Mucosa of rectum (tissue), 2 donors: ENCODE measurements at regions not wholly inside any gene's neighbourhood (a gene's known extent, or its start where the extent isn't known, plus 50 kb on each side); places are given as distances from the start of the nearest gene placed in this dataset.

Experiments
- H3K27ac ChIP-seq, 2 donors: one replicate each; pipeline ENCODE4 v1.7.0; 2013; ENCODE audit warnings: inconsistent platforms in 2 of 2, low read depth in 2 of 2, low read length in 2 of 2
- H3K27me3 ChIP-seq, 2 donors: one replicate each; pipeline ENCODE4 v1.7.0; 2013; ENCODE audit warnings: low read length in 2 of 2; ENCODE audit not compliant: control insufficient read depth in 2 of 2, insufficient read depth in 2 of 2
- H3K36me3 ChIP-seq, 2 donors: one replicate each; pipeline ENCODE4 v1.7.0; 2013; ENCODE audit warnings: low read length in 2 of 2; ENCODE audit not compliant: control insufficient read depth in 2 of 2, insufficient read depth in 2 of 2
- H3K4me1 ChIP-seq, 2 donors: one replicate each; pipeline ENCODE4 v1.7.0; 2013; ENCODE audit warnings: low read length in 2 of 2, mild to moderate bottlenecking in 1 of 2; ENCODE audit not compliant: control insufficient read depth in 2 of 2, insufficient read depth in 2 of 2
- H3K4me3 ChIP-seq, 2 donors: one replicate each; pipeline ENCODE4 v1.7.0; 2013; ENCODE audit warnings: low read length in 2 of 2
- H3K9ac ChIP-seq, 2 donors: one replicate each; pipeline ENCODE4 v1.7.0; 2013; ENCODE audit warnings: low read length in 2 of 2, low read depth in 1 of 2, mild to moderate bottlenecking in 1 of 2
- H3K9me3 ChIP-seq, 2 donors: one replicate each; pipeline ENCODE4 v1.7.0; 2013; ENCODE audit warnings: low read length in 2 of 2; ENCODE audit not compliant: control insufficient read depth in 2 of 2
- donor health status: healthy.
- donor health status: Normal muscosa, but diverticular disease.

GRCh38 chr17:77327566-77328464 is 187.0 kb downstream of the SEC14L1 start:
- Histone ChIP-seq H3K9me3 (no peaks in the 10 kb centered on the region), H3K27me3 (no peaks in the 10 kb centered on the region), H3K27ac (peak overlapping the region; percentile 11 to 43), H3K4me3 (no peak overlapping the region), H3K9ac (no peak overlapping the region), H3K4me1 (peaks cover 47 to 66% of the 10 kb centered on the region in 2 donors), H3K36me3 (no peaks in the 10 kb centered on the region)

- Histone ChIP-seq H3K27ac (no peak overlapping the region), H3K4me3 (no peak overlapping the region), H3K9ac (no peak overlapping the region), H3K36me3 (no peaks in the 10 kb centered on the region), H3K27me3 (no peaks in the 10 kb centered on the region), H3K4me1 (peaks cover 36 to 53% of the 10 kb centered on the region in 2 donors), H3K9me3 (no peaks in the 10 kb centered on the region)
Measured at GRCh38 chr17:77328823-77329740, 188.3 kb downstream of the SEC14L1 start.

DNA sequence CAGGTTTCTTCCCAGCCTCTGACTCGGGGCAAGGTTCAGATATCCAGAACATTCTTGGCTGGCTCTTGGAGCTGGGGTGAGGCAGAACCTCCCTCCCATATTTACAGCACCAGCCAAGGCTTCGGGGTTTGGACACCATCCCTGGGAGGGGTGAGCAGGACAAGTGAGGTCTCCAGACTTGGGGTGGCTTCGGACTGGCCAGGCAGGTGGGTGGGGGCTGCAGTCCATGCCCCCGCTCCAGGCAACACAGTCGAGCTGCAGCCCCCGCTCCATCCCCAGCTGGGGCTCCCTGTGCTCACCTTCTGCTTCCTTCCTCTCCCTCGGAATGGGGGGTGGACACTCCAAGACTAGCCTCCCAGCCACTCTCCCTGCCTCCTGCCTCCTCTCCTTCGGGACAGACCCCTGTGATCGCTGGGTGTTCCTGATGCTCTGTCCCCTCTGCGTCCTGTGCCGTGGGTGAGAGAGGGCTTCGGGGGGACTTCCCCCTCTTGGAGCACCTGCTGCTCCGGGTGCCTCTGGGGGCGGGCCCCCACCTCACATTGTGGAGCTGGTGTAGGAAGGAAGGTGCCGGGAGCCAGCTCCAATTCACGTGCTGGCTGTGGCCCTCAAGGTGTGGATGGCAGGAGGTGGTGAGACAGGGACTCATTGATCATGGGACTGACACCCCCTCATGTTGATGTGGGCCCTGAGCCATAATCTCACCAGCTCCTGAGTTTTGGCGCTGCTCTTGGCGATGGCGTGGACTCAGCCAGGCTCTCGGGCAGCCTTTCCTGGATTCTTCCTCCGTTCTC is 189.2 kb downstream of the SEC14L1 start:
- Histone ChIP-seq H3K9ac (no peak overlapping the region), H3K4me3 (no peak overlapping the region), H3K27me3 (no peaks in the 10 kb centered on the region), H3K9me3 (no peaks in the 10 kb centered on the region), H3K36me3 (no peaks in the 10 kb centered on the region), H3K27ac (no peak overlapping the region), H3K4me1 (peaks cover 30 to 47% of the 10 kb centered on the region in 2 donors)

GRCh38 chr17:77330602-77331081 is 189.9 kb downstream of the SEC14L1 start:
- Histone ChIP-seq H3K9ac (no peak overlapping the region), H3K27ac (no peak overlapping the region), H3K36me3 (no peaks in the 10 kb centered on the region), H3K4me1 (peaks cover 24 to 40% of the 10 kb centered on the region in 2 donors), H3K9me3 (no peaks in the 10 kb centered on the region), H3K4me3 (no peak overlapping the region), H3K27me3 (no peaks in the 10 kb centered on the region)

DNA sequence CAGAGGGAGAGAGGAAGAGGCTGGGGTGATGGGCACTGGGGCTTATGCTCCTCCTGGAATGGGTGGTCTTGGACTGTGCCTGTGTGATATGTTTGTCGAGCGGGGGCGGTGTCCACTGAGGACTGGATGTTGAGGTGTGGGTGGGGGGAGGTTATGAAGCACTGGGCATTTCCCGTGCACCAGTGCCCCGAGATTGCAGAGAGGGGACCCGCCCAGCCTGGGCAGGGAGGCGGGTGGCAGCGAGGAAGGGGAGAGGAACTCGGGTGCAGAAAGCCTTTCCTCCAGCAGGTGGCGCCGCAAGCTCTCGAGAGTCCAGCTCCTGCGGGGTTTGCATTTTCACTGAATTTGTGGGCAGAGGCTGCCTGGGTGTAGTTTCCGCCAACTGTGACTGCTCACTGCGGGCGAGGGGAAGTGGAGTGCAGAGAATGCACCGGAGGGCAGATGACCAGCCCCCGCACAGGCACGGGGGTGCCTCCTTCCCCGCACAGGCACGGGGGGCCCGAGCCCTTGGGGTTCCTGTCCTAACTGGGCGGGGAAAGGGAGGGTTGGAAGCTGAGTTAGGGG is 190.6 kb downstream of the SEC14L1 start:
- H3K4me3 ChIP-seq = peak overlapping the region; percentile 23 to 51

GRCh38 chr17:77332034-77332971 is 191.5 kb downstream of the SEC14L1 start:
- Histone ChIP-seq H3K4me1 (peaks cover 16 to 28% of the 10 kb centered on the region in 2 donors), H3K4me3 (peak overlapping the region in 1 of 2 donors; percentile 23), H3K27ac (peak overlapping the region in 1 of 2 donors; percentile 4)

More for the DNA sequence above, 190.6 kb downstream of the SEC14L1 start:
- H3K36me3 ChIP-seq = no peaks in the 10 kb centered on the region
- H3K9ac ChIP-seq = no peak overlapping the region
- no peaks in the 10 kb centered on the region for H3K27me3 ChIP-seq
- peak overlapping the region; percentile 4 to 31 for H3K27ac ChIP-seq
- no peaks in the 10 kb centered on the region for H3K9me3 ChIP-seq
- H3K4me1 ChIP-seq = peaks cover 18 to 33% of the 10 kb centered on the region in 2 donors

GRCh38 chr17:77332981-77333685 is 192.4 kb downstream of the SEC14L1 start:
- H3K4me3 ChIP-seq = no peak overlapping the region
- H3K4me1 ChIP-seq = peaks cover 10 to 21% of the 10 kb centered on the region in 2 donors
- H3K27ac ChIP-seq = peak overlapping the region in 1 of 2 donors; percentile 21
- no peak overlapping the region for H3K9ac ChIP-seq
- no peaks in the 10 kb centered on the region for H3K9me3 ChIP-seq
- no peaks in the 10 kb centered on the region for H3K36me3 ChIP-seq
- no peaks in the 10 kb centered on the region for H3K27me3 ChIP-seq

More at GRCh38 chr17:77332034-77332971, 191.5 kb downstream of the SEC14L1 start:
- Histone ChIP-seq H3K27me3 (no peaks in the 10 kb centered on the region), H3K9ac (no peak overlapping the region), H3K36me3 (no peaks in the 10 kb centered on the region), H3K9me3 (no peaks in the 10 kb centered on the region)

DNA sequence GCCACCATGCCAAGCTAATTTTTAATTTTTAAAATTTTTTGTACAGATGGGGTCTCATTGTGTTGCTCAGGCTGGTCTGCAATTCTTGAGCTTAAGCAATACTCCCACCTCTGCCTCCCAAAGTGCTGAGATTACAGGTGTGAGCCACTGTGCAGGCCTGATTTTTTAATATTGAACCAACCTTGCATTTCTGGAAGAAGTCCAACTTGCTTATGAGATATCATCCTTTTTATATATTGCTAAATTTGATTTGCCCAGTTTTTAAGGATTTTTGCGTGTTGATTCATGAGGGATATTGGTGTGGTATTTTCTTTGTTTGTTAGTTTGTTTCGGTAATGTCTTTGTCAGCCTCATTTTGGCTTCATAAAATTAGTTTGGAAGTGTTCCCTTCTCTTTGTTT is 196.4 kb downstream of the SEC14L1 start:
- Histone ChIP-seq H3K4me3 (no peak overlapping the region), H3K27me3 (no peaks in the 10 kb centered on the region), H3K27ac (no peak overlapping the region), H3K4me1 (peaks cover 4 to 7% of the 10 kb centered on the region in 2 donors), H3K9me3 (no peaks in the 10 kb centered on the region), H3K36me3 (no peaks in the 10 kb centered on the region), H3K9ac (no peak overlapping the region)
